DMS79 treated with DMSO at 0.1 percent for 48 hours (cell line): ENCODE measurements at regions not wholly inside any gene's neighbourhood (a gene's known extent, or its start where the extent isn't known, plus 50 kb on each side); places are given as distances from the start of the nearest gene placed in this dataset.
"Not testable (repeated sequence)": the region's sequence is repeated elsewhere in the genome, so short reads cannot be mapped to it uniquely, and the experiment has no call there.

Source experiments
- DNase-seq: peaks from one replicate; lab custom pipeline; 2025; lab: John Stamatoyannopoulos, UW

- DNase-seq = no peak
These were observed 854.3 kb downstream of the KCNA4 start for GRCh38 chr11:29162491-29162890.

- no peak for DNase-seq
These were observed 855.6 kb downstream of the KCNA4 start for GRCh38 chr11:29161191-29161590.

GRCh38 chr11:29159552-29160465, 857.0 kb downstream of the KCNA4 start:
- DNase-seq = no peak

GRCh38 chr11:29153078-29153477, 863.8 kb downstream of the KCNA4 start:
- no peak for DNase-seq

- not testable (repeated sequence) for DNase-seq
These were observed 874.3 kb downstream of the KCNA4 start for GRCh38 chr11:29142573-29142972.

GRCh38 chr11:29135504-29135903, 881.3 kb downstream of the KCNA4 start:
- no peak for DNase-seq

- no peak for DNase-seq
These were observed 885.8 kb downstream of the KCNA4 start for GRCh38 chr11:29131055-29131454.

GRCh38 chr11:29129844-29130243, 887.0 kb downstream of the KCNA4 start:
- DNase-seq = no peak

GRCh38 chr11:29127461-29127860, 889.4 kb downstream of the KCNA4 start:
- DNase-seq = no peak

- DNase-seq = no peak
These were observed 891.2 kb downstream of the KCNA4 start for GRCh38 chr11:29125606-29126005.

- DNase-seq = no peak
These were observed 892.4 kb downstream of the KCNA4 start for GRCh38 chr11:29124470-29124869.

GRCh38 chr11:29119707-29120618, 896.9 kb downstream of the KCNA4 start:
- no peak for DNase-seq

- no peak for DNase-seq
These were observed 897.7 kb downstream of the KCNA4 start for GRCh38 chr11:29119116-29119515.

GRCh38 chr11:29100967-29101366, 915.9 kb downstream of the KCNA4 start:
- no peak for DNase-seq

GRCh38 chr11:29095821-29096220, 921.0 kb downstream of the KCNA4 start:
- DNase-seq = no peak

GRCh38 chr11:29093416-29094120, 923.3 kb downstream of the KCNA4 start:
- no peak for DNase-seq

- DNase-seq = no peak
These were observed 929.5 kb downstream of the KCNA4 start for GRCh38 chr11:29087200-29087812.

- DNase-seq = no peak
These were observed 941.1 kb downstream of the KCNA4 start for GRCh38 chr11:29075726-29076125.

- no peak for DNase-seq
These were observed 953.0 kb downstream of the KCNA4 start for GRCh38 chr11:29063630-29064361.

GRCh38 chr11:29061452-29061851, 953.3 kb downstream of the METTL15 start:
- no peak for DNase-seq

- not testable (repeated sequence) for DNase-seq
These were observed 948.3 kb downstream of the METTL15 start for GRCh38 chr11:29056487-29056886.
